Right renal cortex interstitium (tissue), 3 donors: ENCODE measurements at regions not wholly inside any gene's neighbourhood (a gene's known extent, or its start where the extent isn't known, plus 50 kb on each side); places are given as distances from the start of the nearest gene placed in this dataset.
"Not testable (repeated sequence)": the region's sequence is repeated elsewhere in the genome, so short reads cannot be mapped to it uniquely, and the experiment has no call there.

Source experiments
- DNase-seq, 3 donors: peaks; one replicate each; pipeline ENCODE4 v3.0.0-alpha.2; 2013; ENCODE audit warnings: low read depth in 3 of 3, low spot score in 2 of 3

GRCh38 chr4:79574741-79575451, 166.9 kb upstream of the GK2 start:
- no peak for DNase-seq

- DNase-seq = no peak
Observed at GRCh38 chr4:79563219-79563618, 155.2 kb upstream of the GK2 start.

- DNase-seq = no peak
Observed at GRCh38 chr4:79561751-79562150, 153.7 kb upstream of the GK2 start.

GRCh38 chr4:79559398-79559797, 151.4 kb upstream of the GK2 start:
- not testable (repeated sequence) for DNase-seq

- DNase-seq = no peak
Observed at GRCh38 chr4:79552311-79552710, 144.3 kb upstream of the GK2 start.

GRCh38 chr4:79551555-79551954, 143.5 kb upstream of the GK2 start:
- no peak for DNase-seq

GRCh38 chr4:79547851-79548250, 139.8 kb upstream of the GK2 start:
- DNase-seq = no peak

GRCh38 chr4:79545292-79545691, 137.3 kb upstream of the GK2 start:
- DNase-seq = not testable (repeated sequence)

GRCh38 chr4:79540143-79540542, 132.1 kb upstream of the GK2 start:
- no peak for DNase-seq

- no peak for DNase-seq
Observed at GRCh38 chr4:79535516-79535915, 127.5 kb upstream of the GK2 start.

GRCh38 chr4:79528241-79528706, 120.2 kb upstream of the GK2 start:
- no peak for DNase-seq

- DNase-seq = no peak
Observed at GRCh38 chr4:79526641-79527565, 118.9 kb upstream of the GK2 start.

- no peak for DNase-seq
Observed at GRCh38 chr4:79516114-79516513, 108.1 kb upstream of the GK2 start.

- no peak for DNase-seq
Observed at GRCh38 chr4:79514621-79515329, 106.7 kb upstream of the GK2 start.

GRCh38 chr4:79513576-79513975, 105.5 kb upstream of the GK2 start:
- DNase-seq = no peak

- DNase-seq = no peak
Observed at GRCh38 chr4:79512363-79512762, 104.3 kb upstream of the GK2 start.

- no peak for DNase-seq
Observed at GRCh38 chr4:79502081-79502480, 94.1 kb upstream of the GK2 start.

- no peak for DNase-seq
Observed at GRCh38 chr4:79498282-79498681, 90.3 kb upstream of the GK2 start.

- no peak for DNase-seq
Observed at GRCh38 chr4:79497001-79497400, 89.0 kb upstream of the GK2 start.

- DNase-seq = no peak
Observed at GRCh38 chr4:79495447-79495846, 87.4 kb upstream of the GK2 start.

GRCh38 chr4:79492148-79492547, 84.1 kb upstream of the GK2 start:
- no peak for DNase-seq
